ENCODE measurements at regions not wholly inside any gene's neighbourhood (a gene's known extent, or its start where the extent isn't known, plus 50 kb on each side); places are given as distances from the start of the nearest gene placed in this dataset.

- TF ChIP-seq CTCF (IDR thresholded peaks at IDR 0.05) = no peak
- TF ChIP-seq POLR2A (IDR thresholded peaks at IDR 0.05) = no peak
- no peak for TF ChIP-seq POLR2AphosphoS5 (IDR thresholded peaks at IDR 0.05)
- no peak for TF ChIP-seq EP300 (IDR thresholded peaks at IDR 0.05)
Measured at GRCh38 chr9:1253064-1253979, 203.2 kb downstream of the DMRT2 start.
